ENCODE measurements at regions not wholly inside any gene's neighbourhood (a gene's known extent, or its start where the extent isn't known, plus 50 kb on each side); places are given as distances from the start of the nearest gene placed in this dataset.

- no peak for TF ChIP-seq CTCF (IDR thresholded peaks at IDR 0.05)
- TF ChIP-seq TCF7L2 (IDR thresholded peaks at IDR 0.05; ENCODE audit: low read depth, low read length), result no peak
- TF ChIP-seq, protein P1, sequence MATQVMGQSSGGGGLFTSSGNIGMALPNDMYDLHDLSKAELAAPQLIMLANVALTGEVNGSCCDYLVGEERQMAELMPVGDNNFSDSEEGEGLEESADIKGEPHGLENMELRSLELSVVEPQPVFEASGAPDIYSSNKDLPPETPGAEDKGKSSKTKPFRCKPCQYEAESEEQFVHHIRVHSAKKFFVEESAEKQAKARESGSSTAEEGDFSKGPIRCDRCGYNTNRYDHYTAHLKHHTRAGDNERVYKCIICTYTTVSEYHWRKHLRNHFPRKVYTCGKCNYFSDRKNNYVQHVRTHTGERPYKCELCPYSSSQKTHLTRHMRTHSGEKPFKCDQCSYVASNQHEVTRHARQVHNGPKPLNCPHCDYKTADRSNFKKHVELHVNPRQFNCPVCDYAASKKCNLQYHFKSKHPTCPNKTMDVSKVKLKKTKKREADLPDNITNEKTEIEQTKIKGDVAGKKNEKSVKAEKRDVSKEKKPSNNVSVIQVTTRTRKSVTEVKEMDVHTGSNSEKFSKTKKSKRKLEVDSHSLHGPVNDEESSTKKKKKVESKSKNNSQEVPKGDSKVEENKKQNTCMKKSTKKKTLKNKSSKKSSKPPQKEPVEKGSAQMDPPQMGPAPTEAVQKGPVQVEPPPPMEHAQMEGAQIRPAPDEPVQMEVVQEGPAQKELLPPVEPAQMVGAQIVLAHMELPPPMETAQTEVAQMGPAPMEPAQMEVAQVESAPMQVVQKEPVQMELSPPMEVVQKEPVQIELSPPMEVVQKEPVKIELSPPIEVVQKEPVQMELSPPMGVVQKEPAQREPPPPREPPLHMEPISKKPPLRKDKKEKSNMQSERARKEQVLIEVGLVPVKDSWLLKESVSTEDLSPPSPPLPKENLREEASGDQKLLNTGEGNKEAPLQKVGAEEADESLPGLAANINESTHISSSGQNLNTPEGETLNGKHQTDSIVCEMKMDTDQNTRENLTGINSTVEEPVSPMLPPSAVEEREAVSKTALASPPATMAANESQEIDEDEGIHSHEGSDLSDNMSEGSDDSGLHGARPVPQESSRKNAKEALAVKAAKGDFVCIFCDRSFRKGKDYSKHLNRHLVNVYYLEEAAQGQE (IDR thresholded peaks at IDR 0.05; ENCODE audit: insufficient read depth in 1 of 2, low read depth in 2 of 2, low read length in 1 of 2), result no peak
- TF ChIP-seq POLR2AphosphoS5 (IDR thresholded peaks at IDR 0.05; ENCODE audit: low read depth, low read length), result no peak
Measured at GRCh38 chr6:5938934-5939333, 67.8 kb downstream of the NRN1 start.

All from Panc1 (cell line).